Fibroblast of skin of scalp (primary cell): ENCODE measurements at regions not wholly inside any gene's neighbourhood (a gene's known extent, or its start where the extent isn't known, plus 50 kb on each side); places are given as distances from the start of the nearest gene placed in this dataset.
"Not testable (repeated sequence)": the region's sequence is repeated elsewhere in the genome, so short reads cannot be mapped to it uniquely, and the experiment has no call there.

Experiments used
- DNase-seq: peaks from one replicate; pipeline ENCODE4 v3.0.0-alpha.2; 2013

DNA sequence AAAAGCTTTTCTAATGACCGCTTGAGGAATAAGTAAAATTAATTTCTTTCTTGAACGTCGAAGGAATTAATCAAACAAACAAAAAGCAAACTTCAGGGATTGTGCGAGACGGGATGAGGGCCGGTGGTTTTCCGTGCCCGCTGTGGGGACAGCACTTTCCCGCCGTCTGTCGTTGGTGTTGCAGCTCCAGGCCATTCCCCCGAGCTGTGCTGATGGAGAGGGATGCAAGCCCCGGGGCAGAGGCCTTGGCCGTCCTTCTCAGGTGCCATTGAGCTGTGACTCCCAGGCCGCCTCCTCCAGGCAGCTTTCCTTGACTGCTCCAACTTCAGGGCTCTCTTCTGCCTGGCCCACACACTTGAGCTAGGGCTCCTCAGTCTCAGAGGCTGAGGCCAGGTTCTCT is 109.0 kb upstream of the C14orf180 start:
- DNase-seq = no peak

DNA sequence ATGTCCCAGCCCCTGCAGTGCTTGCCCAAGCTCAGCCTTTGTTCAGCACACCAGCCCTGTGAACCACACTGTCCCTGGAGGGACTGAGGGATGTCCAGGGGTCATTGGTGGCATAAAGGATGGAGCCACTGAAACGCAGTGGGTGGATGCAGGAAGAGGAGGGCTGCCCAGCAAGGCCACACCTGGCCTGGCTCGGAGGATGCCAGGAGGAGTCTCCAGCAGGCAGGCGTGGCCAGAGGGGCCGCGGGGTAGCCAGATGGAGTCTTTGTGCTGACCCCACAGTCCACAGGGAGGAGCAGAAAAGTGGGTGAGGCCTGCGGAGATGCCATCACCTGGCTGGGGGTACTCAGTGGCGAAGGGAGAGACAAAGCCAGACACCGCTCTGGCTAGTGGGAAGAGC is 108.5 kb upstream of the C14orf180 start:
- no peak for DNase-seq

DNA sequence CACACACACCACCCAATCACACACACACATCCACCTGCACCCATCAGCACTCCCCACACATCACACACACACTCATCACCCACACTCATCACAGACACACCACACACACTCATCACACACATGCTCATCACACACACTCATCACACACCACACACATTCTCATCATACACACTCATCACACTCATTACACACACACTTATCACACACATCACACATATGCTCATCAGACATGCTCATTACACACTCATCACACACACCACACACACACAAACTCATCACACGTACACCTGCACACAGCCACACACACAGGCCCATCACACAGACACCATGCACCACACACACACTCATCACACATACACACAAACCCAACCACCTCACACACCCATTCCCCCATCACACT is 107.5 kb upstream of the C14orf180 start:
- DNase-seq = no peak

DNA sequence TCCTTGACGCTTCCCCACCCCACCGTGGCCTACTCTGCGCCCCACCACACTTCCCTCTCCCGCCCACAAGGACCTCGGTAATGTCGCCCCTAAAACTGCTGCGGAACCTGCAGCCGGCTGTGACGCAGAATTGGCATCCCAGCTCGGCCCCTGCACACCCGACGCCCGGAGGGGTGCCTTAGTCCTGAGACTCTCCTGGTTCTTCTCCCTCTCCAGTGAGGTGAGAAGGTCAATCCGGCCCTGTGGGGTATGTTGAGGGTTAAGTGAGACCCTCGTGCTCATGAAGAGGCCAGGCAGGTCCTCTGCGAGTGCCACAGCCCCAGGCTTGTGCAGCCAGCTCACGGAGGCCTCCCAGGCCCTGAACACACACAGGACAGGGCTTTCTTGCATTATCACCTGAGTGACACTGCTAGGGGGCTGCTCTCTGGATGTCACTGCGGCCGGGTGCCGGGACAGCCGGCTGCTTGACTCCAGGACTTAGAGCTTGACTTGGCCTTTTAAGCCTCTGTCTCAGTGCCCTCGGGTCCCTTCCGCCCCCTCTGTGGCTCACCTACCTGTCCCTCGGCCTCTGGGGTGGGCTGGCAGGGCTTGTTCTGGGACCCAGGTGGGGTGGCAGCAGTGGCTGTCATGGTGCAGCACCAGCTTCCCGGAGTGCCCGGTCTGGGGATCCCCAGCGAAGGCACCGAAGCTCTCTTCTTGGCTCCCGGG is 106.9 kb upstream of the C14orf180 start:
- DNase-seq = no peak

DNA sequence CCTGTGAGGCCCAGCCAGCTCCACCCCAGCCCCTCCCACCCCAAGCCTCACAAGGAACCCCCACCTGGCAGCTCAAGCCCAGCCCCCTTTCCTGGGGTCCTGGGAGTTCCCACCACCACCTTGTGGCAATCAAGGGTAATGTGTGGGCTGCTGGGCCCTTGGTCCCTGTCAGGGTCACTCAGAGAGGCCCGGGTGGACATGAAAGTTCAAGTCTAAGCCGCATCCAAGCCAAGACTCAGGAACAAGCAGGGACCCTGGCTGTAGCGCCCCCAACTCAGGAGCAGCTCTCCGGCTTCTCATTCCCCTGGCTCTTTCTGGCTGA is 106.4 kb upstream of the C14orf180 start:
- DNase-seq = no peak

DNA sequence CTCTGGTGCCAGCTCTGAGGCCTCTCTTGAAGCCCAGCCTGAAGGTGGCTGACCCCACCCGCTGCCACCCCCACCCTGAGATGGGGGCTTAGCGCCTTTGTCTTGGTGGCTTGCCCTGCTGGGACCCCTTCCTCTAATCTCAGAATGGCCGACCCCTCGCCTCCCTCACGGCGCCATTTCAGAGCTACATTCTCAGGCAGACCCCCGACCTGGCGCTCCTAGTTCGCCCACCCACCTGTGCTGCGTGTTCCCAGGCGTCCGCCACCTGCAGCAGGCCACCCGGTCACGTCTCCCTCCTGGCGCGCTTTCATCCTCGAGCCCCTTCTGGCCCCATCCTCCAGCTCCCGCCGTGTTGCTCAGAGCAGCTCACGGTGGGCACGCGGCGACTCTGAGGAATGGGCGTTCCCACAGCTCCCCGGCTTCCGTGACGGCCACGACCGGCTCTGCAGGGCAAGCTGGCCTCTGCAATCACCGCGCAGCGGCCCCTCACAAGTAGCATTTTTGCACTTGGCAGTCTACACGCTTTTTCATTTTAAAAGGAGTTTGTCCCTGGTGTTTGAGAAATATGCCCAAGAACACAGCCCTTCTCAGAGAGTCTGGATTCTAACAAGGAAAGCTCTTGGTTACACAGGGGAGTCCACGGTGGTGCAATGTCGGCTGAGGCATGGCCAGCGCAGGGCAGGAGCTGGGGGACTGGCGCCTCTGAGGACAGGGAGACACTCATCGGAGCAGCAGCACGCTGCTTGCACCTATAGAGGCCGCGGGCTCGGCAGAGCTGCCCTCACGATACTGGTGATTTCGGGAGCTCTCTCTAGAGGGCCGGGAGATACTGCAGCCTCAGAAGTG is 105.7 kb upstream of the C14orf180 start:
- DNase-seq = no peak

DNA sequence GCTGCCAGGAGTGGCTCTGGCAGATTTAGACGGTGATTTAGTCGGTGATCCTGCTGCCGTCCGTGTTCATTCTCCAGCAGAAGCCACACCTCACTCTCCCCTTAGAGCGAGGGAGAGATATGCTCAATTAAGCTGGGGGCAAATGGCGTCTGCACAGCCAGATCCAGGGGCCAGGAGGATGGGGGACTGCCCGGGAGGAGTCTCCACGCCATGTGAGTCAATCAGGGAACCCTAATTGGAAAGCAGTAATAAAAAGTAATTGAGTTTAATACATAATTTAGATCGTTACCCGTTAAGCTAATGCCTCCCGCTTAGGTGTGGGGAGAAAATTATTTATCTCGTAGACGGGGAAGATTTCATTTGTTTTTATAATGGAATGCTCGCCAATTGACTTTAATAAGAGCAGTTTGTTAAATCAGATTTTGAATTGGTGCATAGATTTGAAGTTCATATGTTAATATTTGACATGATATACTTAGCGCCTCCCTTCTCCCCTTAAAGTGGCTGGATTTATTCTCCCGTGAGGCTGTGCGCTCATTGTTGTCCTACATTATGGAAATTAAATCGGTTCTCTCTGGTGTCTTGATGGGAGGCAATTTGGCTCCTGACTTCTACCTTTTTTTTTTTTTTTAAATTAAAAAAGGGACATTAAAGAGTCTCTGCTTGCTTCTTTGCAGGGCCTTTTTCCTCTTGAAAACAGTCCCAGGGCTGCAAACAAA is 104.9 kb upstream of the C14orf180 start:
- DNase-seq = no peak

DNA sequence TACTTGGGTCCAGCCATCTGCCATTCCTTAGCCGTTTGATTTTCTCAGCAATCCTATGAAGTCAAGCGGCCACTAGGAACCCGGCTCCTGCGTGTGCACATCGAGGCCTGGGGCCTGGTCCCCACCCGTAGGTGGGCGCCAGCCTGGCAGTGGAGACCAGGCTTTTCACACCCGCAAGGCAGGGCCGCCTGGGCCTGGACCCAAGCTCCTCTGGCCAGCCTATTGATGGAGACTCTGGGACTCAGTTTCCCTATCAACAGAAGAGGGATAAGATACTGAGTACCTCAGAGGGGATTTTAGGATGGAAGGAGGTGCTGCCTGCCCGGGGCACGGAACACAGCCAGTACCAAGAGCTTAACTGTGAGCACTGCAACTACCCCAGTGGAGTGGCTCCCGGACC is 104.3 kb upstream of the C14orf180 start:
- no peak for DNase-seq

DNA sequence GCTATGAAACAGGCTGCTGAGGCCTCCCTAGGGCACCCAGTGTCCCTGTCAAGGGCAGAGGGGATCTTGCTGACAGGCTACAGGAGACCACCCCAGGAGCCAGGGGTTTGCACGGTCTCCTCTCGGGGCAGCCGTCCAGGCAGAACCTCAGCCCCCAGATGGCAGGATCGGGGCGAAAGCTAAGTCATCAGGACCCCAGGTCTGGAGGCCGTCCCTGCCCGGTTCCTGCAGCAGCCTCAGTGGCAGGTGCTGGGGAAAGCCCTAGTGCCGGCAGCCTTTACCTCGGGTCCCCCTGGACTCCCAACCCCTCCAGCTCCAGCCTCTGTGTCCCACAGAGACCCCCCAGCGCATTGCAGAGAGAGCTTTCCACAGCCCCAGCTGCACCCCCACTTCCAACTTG is 103.8 kb upstream of the C14orf180 start:
- no peak for DNase-seq

DNA sequence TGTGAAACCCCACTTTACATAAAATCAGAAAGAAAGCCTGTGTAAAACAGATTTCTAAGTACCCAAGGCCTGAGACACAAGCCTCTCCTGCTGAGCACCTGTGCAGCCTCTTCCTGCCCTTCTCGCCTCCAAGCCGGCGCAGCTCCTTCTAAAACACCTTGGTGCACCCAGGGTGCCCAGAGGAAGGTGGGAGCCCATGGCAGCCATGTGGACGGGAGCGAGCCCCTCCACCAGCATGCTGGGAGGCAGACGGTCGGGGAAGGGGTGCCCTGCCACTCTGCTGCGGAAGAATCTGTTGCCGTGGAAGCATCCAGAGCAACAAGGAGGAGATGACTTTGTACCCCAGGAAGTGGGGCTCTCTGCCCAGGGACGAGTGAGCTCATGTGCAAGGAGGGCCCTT is 103.1 kb upstream of the C14orf180 start:
- no peak for DNase-seq

DNA sequence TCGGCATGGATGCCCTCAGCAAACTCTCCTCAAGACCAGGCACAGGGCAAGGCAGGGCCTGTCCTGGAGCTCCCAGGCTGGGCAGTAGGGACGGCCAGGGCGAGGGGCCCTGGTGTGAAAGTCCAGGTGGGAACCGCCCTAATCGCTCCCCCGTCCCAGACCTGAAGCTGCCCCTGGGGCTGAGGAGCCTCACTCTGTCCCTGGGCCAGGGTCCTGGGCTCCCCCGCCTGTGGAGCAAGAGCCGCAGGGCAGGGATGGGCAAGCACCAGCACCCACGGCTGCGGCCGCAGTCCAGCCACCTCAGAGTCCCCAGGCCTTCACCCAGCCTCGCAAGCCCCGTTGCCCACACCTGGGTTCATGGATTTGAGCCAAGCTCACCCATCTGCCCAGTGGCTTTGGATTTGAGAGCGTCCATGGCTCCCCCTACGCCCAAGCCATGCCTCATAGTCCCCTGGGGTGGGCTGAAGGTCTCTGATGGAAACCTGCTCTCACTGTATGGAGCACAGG is 102.4 kb upstream of the C14orf180 start:
- no peak for DNase-seq

DNA sequence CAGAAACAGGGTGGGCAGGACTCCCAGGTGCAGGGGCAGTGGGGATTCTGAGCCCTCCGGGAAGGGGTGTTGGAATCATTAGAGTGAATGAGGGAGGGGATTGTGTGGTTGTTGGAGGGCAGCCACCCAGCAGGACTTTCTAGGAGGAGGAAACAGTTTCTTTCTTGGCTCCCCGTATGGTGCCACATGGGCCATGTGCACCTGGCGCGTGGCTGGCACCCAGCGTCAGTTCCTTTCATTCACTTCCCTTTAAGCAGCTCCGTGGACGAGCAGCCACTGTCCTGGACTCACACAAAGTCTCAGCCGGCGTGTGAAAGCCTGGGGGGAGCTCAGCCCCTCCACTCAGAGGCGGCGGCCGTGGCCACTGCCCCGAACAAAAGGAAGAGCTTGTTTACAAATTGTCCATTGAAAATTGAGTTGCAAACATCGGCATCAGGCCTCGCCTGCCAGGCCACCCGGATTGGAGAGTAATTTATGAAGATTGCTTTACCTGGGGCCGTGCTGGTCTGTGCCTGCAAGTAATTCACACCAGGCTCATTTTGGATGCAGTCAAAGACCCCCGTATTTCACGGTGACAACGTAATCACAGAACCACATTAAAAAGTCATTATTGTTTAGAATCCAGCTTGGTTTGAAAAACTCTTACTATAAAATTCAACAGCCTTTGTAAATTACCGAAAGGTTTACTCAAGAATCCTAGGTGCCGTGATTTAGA is 101.7 kb upstream of the C14orf180 start:
- DNase-seq = no peak

DNA sequence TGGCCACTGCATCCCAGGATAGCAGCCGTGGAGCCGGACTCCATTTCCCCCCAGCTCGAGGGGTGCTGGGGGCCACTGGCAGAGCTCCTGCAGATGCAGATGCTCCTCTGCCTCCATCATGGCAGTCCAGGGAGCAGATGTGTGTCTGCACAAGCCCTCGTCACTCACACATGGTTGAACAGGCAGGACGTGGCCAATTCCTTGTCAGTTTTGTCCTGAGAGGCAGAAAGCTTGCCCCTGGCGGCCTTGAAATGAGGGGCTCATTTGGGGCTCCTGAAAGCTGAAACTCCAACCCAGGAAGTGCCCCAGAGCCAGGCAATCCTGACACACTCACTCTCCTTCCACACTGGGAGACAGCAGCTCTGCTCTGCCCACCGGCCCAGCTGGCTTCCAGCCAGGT is 100.9 kb upstream of the C14orf180 start:
- DNase-seq = no peak

DNA sequence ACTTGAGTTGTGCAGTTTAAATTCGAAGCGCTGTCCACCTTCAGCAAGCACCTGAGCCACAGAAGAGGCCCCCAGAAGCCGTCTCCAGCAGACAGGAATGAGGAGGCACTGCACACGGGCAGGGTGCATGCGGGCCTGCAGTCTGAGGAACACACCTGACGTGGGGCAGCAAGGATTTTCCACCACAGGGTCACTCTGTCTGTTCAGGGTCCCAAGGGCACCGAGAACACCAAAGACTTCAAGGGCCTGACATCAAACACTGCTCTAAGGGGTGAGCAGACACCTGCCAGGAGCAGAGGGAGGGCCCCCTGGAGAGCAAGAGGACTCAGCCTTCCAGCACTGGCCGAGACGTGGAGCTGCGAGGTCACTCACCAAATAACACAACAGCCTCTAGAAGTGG is 99.7 kb upstream of the C14orf180 start:
- no peak for DNase-seq

DNA sequence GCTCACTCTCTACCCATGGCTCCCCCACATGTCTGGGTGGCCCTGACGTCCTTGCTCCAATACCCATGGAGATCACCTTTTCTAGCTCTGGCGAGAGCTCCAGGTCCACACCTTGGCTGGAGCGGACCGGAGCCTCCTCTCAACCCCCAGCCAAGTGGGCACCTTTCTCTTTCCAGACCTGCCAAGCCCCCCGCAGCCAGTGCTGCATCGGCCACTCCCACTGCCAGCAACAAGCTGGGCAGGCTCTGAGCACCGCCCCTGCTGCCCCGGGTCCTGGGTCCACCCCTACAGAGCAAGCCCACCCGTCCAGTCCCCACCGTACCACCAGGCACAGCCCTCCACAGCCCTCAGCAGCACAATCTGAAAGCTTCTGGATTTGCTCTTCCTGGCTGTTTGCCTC is 98.2 kb upstream of the C14orf180 start:
- no peak for DNase-seq

DNA sequence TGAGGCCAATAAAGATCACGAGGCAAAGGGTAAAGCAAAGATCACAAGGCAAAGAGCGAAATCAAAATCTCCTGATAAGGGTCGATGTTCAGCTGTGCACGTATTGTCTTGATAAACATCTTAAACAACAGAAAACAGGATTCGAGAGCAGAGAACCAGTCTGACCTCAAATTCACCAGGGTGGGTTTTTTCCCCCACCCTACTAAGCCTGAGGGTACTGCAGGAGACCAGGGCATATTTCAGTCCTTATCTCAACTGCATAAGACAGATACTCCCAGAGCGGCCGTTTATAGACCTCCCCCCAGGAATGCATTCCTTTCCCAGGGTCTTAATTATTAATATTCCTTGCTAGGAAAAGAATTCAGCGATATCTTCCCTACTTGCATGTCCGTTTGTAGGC is 97.5 kb upstream of the C14orf180 start:
- not testable (repeated sequence) for DNase-seq

DNA sequence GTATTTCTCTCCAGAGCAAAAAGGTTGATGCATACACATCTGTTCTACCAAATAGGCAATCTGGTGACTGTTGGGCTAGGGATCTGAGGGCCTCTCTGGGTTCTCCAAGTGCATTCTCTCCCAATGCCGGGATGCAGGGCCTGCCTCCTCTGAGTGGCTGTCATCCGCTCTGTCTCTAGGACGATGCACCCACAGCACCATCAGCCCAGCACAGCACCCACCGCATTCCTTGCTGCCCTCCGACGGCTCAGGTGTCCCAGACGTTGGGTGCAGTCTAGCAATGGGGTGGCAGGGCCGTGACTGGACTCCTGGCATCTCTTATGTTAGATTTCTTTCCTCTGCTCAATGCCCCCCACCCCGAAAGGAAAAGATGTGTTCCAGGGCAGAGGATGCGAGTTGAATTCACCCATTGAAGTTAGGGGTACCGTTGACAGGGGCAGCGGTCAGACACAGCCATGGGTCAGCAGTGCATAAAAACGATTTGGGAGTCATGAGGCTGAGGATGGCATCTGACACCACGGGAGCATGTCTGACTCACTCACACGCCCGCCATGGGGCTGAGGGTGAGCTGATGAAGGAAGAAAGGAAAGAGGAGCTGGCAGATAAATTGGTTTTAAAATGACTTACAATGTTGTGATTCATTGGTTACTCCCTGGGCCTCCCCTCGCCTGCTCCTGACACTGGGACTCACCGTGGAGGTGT is 93.2 kb upstream of the C14orf180 start:
- no peak for DNase-seq

DNA sequence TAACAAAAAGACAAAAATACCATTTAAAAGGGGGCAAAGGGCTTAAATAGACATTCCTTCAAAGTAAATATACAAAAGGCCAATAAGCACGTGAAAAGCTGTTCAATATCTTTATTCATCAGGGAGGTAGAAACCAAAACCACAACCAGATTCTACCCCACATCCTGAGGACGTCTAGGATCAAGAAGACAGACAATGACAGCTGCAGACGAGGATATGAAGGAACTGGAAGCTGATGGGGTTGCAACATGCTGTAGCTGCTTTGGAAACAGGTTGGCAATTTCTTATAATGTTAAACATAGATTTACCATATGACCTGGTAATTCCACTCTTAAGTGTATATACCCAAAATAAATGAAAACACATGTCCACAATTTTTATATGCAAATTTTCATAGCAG is 85.1 kb upstream of the C14orf180 start:
- DNase-seq = no peak

DNA sequence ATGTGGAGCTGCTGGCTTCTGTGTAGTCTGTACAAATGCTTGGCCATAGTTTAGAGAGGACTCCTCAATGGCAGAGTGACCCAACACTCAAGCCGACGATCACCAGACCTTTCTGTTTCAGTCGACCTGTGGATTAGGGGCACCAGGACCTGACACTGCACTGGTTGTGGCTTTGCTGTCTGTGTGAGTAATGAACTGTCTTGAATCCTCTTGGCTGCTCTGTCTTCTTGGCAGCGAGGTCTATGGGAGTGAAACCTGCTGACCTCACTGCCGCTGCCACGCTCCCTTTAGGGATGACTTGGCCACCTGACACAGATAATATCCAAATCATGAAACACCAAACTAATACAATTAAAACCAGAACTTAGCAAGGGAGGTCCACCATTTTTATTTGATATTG is 83.5 kb upstream of the C14orf180 start:
- no peak for DNase-seq

DNA sequence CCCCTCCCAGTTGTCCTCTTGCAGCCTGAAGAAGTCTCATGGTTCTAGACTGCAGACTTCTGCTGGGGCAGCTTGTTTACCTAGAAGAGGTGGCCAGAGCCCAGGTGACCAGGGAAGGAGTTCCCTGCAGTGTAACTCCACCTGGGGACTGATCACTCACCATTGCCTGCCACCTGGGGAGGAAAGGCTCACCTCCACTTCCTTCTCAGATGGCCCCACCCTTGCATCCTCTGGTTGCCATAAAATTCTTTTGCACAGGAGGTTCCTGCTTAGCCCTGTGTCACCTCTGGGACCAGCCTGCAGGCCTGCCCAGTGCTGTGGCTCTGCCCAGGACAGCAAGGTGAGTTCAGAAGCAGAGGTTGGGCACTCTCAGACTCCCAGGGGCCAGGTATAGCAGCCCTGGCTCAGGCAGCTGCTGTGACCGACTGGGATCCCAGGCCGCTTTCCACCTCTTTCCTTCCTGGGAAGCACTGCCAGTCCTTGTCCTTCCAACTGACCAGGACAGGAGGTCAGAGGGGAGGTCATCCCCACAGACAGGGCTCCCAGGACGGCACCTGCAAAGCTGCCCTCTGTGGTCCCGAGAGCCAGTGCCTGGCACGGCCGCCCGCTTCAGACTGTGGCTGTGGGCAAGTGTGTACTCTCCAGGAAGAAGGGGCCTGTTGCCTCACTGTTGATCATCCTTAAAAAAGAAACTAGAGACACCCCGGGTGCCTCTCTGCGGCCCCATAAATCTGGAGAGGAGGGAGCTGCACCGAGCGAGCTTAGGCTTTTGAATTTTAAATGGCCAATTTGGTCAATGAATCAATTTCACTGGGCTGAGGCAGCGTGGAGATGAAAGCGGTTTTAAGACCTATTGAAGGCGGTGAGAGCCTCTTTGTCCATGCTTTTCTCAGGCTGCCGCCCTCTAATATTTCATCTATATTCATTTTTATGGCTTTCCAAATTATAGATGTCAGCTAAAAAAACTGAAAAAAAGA is 79.5 kb upstream of the C14orf180 start:
- no peak for DNase-seq

DNA sequence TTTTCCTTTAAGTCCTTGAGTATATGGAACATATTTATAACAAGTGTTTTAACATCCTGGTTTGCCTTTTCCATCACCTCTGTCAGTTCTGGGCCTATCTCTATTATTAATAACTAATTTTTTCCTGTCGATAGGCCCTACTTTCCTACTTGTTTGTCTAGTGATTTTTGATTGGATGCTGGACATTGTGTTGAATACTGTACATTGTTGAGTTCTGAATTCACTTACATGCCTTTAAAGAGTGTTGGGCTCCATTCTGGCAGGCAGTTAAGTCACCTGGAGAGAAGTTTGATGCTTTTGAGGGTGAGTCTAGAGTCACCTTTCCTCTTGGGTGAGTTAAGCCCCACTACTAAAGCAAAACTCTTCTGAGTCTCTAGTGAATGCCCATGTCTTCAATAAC is 77.5 kb upstream of the C14orf180 start:
- DNase-seq = no peak
